GM12891 (cell line): ENCODE measurements at regions not wholly inside any gene's neighbourhood (a gene's known extent, or its start where the extent isn't known, plus 50 kb on each side); places are given as distances from the start of the nearest gene placed in this dataset.

ENCODE experiments used
- DNase-seq: peaks from one replicate; pipeline ENCODE4 v3.0.0; 2011; ENCODE audit warnings: low spot score; ENCODE audit not compliant: insufficient read length
- FAIRE-seq: peaks from 2 replicates; lab custom pipeline; 2011; peaks lifted over from hg19 to GRCh38; lab: Jason Lieb, UNC
- PAX5 ChIP-seq: IDR thresholded peaks from 2 replicates; pipeline ENCODE4 v1.6.1; 2011; ENCODE audit warnings: low read length, moderate library complexity, mild to moderate bottlenecking; ENCODE audit not compliant: insufficient read depth, severe bottlenecking
- POLR2A ChIP-seq: IDR thresholded peaks from 2 replicates; pipeline ENCODE4 v1.6.1; 2011; ENCODE audit warnings: low read depth, low read length, control low read depth
- POLR2AphosphoS5 ChIP-seq: IDR thresholded peaks from 2 replicates; pipeline ENCODE4 v1.6.1; 2011; ENCODE audit warnings: low read depth, low read length, control low read depth
- POU2F2 ChIP-seq: IDR thresholded peaks from 2 replicates; pipeline ENCODE4 v1.6.1; 2011; ENCODE audit warnings: low read depth, mild to moderate bottlenecking, control low read depth, low read length, moderate library complexity
- SPI1 ChIP-seq: IDR thresholded peaks from 2 replicates; pipeline ENCODE4 v1.6.1; 2011; ENCODE audit warnings: low read depth, low read length, control low read depth
- TAF1 ChIP-seq: IDR thresholded peaks from 2 replicates; pipeline ENCODE4 v1.6.1; 2011; ENCODE audit warnings: low read depth, low read length, control low read depth

GRCh38 chr18:40048886-40049650, 1906.0 kb upstream of the PIK3C3 start:
- FAIRE-seq (no peak), DNase-seq (no peak)
- no peak for TF ChIP-seq TAF1

DNA sequence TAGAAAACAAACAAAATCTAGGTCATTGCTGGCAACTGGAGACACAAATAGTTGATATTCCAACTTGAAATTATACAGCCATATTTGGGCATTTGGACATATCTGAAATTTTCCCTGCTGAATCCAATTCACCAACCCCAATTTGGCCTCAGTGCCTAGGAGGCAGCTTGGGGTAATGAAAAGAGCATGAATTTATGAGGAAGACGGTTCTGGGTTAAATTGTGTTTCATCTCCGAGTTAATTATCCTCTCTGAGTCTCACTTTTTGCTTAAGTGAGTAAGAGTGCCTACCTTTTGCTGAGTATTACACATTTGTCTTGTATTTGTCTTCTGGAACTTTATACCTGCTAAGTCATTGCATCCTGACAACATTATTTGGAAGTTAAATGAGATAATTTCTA, 1906.8 kb upstream of the PIK3C3 start:
- DNase-seq (no peak), FAIRE-seq (no peak)
- TF ChIP-seq PAX5 (no peak), POLR2A (no peak), TAF1 (no peak), SPI1 (no peak), POU2F2 (no peak), POLR2AphosphoS5 (no peak)

- FAIRE-seq (no peak), DNase-seq (no peak)
Measured at GRCh38 chr18:40046596-40046995, 1908.4 kb upstream of the PIK3C3 start.

DNA sequence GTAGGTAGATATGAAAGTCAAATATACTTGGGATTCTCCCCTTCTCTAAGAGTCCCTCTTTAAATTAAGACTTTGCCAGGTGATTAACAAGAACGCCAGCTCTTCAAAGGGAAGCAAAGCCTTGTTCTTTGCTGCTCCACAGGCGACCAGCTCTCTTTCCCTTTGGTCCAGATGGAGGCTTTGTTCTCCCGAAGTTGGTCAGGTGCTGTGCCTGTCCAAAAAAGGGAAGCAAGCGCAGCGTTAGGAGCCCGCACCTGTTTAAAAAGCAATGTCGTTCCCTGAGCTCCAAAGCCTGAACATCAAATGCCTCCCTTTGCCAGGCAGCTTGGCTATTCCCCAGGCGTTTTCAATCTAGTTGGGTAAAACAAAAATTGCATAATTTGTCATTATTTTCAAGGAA, 1913.1 kb upstream of the PIK3C3 start:
- DNase-seq (no peak), FAIRE-seq (no peak)
- TF ChIP-seq POLR2AphosphoS5 (no peak), POU2F2 (no peak), PAX5 (no peak), SPI1 (no peak), TAF1 (no peak), POLR2A (no peak)

More at GRCh38 chr18:40046596-40046995, 1908.4 kb upstream of the PIK3C3 start:
- TF ChIP-seq POU2F2 (no peak), POLR2A (no peak), POLR2AphosphoS5 (no peak), SPI1 (no peak), TAF1 (no peak), PAX5 (no peak)

DNA sequence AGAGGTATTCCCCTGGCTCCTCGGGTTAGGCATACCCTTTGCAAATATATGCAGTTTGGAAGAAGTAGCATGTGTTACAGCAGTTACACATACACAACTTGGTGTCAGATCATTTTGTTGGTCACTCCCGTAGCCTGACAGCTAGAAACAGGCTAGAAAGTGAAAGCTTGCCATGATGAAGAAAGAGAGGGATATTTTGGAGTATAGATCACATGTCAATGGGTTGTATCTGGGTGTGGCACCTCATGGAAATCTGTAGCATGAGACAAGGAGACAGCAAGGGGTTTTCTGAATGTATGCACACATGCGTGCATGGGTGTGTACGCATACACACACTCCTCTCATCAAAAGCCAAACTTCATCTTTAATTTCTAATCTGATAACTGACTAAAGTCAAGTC, 1914.5 kb upstream of the PIK3C3 start:
- FAIRE-seq (no peak), DNase-seq (no peak)
- TF ChIP-seq SPI1 = no peak
- TF ChIP-seq PAX5 = no peak
- no peak for TF ChIP-seq POLR2AphosphoS5
- TF ChIP-seq TAF1 = no peak
- TF ChIP-seq POU2F2 = no peak
- no peak for TF ChIP-seq POLR2A

DNA sequence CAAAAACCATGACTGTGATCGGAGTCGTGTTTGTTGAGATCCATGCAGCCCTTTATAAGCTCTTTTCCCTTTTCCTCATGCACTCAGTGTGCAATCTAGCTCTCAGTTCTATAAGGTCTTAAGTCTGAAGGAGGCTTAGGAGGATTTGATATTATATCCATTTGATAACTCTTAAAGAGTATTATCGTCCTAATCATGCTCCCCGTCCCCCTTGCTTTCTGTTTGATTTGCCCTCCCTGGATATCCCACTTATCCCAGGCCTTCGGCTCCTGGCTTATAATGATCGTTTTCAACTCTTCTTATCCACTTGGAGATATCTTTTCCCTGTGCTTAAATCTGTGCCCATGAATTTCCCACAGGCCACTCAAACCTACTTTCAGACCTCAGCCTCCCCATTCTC, 1917.7 kb upstream of the PIK3C3 start:
- FAIRE-seq = no peak
- no peak for TF ChIP-seq POLR2A
- TF ChIP-seq PAX5 = no peak
- TF ChIP-seq POLR2AphosphoS5 = no peak
- DNase-seq = no peak

GRCh38 chr18:40036861-40037260, 1918.2 kb upstream of the PIK3C3 start:
- FAIRE-seq (no peak), DNase-seq (no peak)
- TF ChIP-seq POLR2AphosphoS5 (no peak), PAX5 (no peak), POU2F2 (no peak), SPI1 (no peak), TAF1 (no peak), POLR2A (no peak)

DNA sequence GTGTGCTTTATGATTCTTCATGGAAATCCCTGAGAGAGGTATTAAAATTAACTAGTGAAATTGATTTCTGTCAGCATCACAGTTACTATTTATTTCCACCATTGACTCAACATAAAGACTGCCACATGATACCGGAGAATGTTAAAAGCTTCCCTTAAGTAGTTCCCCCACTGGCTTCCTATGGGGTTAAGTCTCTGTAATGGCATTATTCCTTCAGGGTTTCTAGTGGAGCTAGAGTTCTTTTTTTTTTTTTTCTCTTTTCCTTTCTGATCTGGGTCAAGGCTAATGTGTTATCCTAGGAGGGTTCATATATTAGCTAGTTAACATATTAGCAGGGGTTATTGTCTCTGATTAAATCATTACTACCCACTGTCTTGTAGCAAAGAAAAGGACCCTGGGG, 1919.1 kb upstream of the PIK3C3 start:
- FAIRE-seq (no peak), DNase-seq (no peak)
- TF ChIP-seq POLR2AphosphoS5 (no peak), POLR2A (no peak), SPI1 (no peak), POU2F2 (no peak), PAX5 (no peak), TAF1 (no peak)

DNA sequence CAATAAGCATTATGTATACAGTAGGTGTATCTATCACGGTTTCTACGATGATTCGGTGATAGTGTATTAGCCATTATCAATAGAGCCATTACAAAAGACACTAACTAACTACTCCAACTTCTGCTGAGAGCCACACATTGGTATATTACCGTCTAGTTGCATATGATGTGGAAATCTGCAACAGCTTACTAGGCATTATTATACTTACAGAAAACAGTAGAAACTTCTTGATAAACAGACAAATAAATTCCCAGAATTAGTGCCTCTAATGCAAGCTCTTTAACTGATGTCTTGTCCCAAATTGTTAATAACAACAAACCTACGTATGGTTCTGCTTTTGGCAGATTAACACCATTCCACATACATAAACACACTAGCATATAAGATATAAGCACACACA, 1923.0 kb upstream of the PIK3C3 start:
- no peak for TF ChIP-seq POLR2A
- TF ChIP-seq TAF1 = no peak
- TF ChIP-seq PAX5 = no peak
- TF ChIP-seq SPI1 = no peak
- no peak for TF ChIP-seq POLR2AphosphoS5
- TF ChIP-seq POU2F2 = no peak
- no peak for FAIRE-seq
- DNase-seq = no peak

DNA sequence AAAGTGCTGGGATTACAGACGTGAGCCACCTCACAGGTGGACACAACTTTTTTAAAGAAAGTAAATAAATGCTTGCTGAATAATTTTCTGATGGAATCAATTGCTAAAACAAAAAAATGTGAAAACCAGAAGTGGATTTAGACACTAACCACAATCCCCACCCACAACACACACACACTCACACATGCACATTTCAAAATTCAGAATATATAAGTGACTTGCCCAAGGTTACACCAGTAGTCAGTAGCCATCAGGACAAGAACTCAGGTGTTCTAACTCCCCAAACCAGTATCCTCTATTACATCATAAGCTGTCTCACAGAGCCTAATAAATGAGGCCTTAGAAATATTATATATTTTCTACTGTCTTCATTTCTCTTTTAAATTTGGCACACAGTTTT, 1923.6 kb upstream of the PIK3C3 start:
- TF ChIP-seq POLR2A (no peak), POLR2AphosphoS5 (no peak), POU2F2 (no peak), TAF1 (no peak), PAX5 (no peak), SPI1 (no peak)
- no peak for DNase-seq
- FAIRE-seq = no peak
